ENCODE measurements at regions not wholly inside any gene's neighbourhood (a gene's known extent, or its start where the extent isn't known, plus 50 kb on each side); places are given as distances from the start of the nearest gene placed in this dataset.

GRCh38 chr11:122177238-122177637 is 61.2 kb upstream of the BLID start:
- ChIA-PET CTCF (no interaction called here), POLR2A (no interaction called here)
- TF ChIP-seq EHMT2 (IDR thresholded peaks at IDR 0.05; ENCODE audit: low read depth) = no peak
- ATAC-seq = no peak
- no peak for DNase-seq (ENCODE audit: low read depth in 1 of 2, low spot score in 1 of 2)
- Histone ChIP-seq H3K9me3 (no peaks in the 10 kb centered on the region), H3K4me1 (peaks cover 58% of the 10 kb centered on the region), H3K4me2 (peak overlapping the region; percentile 81), H3K27ac (peak overlapping the region; percentile 18 to 91; a peak in 4 of 6 replicates), H3K4me3 (no peak overlapping the region)
- no peak for FAIRE-seq
- WGBS (ENCODE audit: missing lambda C conversion rate) = 90% methylated on average over 1 of the region's 1 CpG

GRCh38 chr11:122176651-122177050 is 60.6 kb upstream of the BLID start:
- ATAC-seq (no peak), FAIRE-seq (no peak), DNase-seq (ENCODE audit: low read depth in 1 of 2, low spot score in 1 of 2) (no peak)
- TF ChIP-seq CBX2 (IDR thresholded peaks at IDR 0.05; ENCODE audit: borderline replicate concordance, low read depth) (no peak), ESRRA (IDR thresholded peaks at IDR 0.05; ENCODE audit: borderline replicate concordance, low read length) (no peak), BHLHE40 (IDR thresholded peaks at IDR 0.05; ENCODE audit: low read depth, low read length) (no peak), CBX8 (IDR thresholded peaks at IDR 0.05) (no peak), TP53 (CRISPR knock-in tag; IDR thresholded peaks at IDR 0.05) (no peak), HDAC2 (IDR thresholded peaks at IDR 0.05) (no peak), REST (IDR thresholded peaks at IDR 0.05) (no peak), HES2 (IDR thresholded peaks at IDR 0.05) (no peak), RARB (CRISPR knock-in tag; IDR thresholded peaks at IDR 0.05) (no peak), NR3C1 (IDR thresholded peaks at IDR 0.05) (no peak), MAZ (IDR thresholded peaks at IDR 0.05; ENCODE audit: borderline replicate concordance, low read depth, low read length) (no peak), POLR2AphosphoS2 (conservative IDR thresholded peaks at IDR 0.05; ENCODE audit: low read length) (no peak), HOXB13 (CRISPR knock-in tag; IDR thresholded peaks at IDR 0.05; ENCODE audit: low read depth) (no peak), KDM5A (IDR thresholded peaks at IDR 0.05) (no peak), ZC3H11A (IDR thresholded peaks at IDR 0.05) (no peak), HOXB5 (CRISPR knock-in tag; IDR thresholded peaks at IDR 0.05) (no peak), ZNF302 (CRISPR knock-in tag; IDR thresholded peaks at IDR 0.05) (no peak), HEYL (CRISPR knock-in tag; IDR thresholded peaks at IDR 0.05) (no peak), ELK1 (IDR thresholded peaks at IDR 0.05; ENCODE audit: low read depth, low read length) (no peak), NFE2L2 (conservative IDR thresholded peaks at IDR 0.05; ENCODE audit: low read length) (no peak)
- Histone ChIP-seq H3K27ac (peak overlapping the region in 1 of 2 experiments; percentile 91; a peak in 3 of 6 replicates), H3K9me3 (no peaks in the 10 kb centered on the region), H3K4me1 (peaks cover 52% of the 10 kb centered on the region), H3K4me2 (0 out of 3 replicates have a peak overlapping the region, but pooled peaks have one; percentile 81), H3K4me3 (no peak overlapping the region)
- WGBS (ENCODE audit: missing lambda C conversion rate) = 95% methylated on average over 3 of the region's 3 CpGs
- POLR2A ChIA-PET = no interaction called here
- CTCF ChIA-PET = no interaction called here

- DNase-seq (ENCODE audit: low read depth in 1 of 2, low spot score in 1 of 2) (no peak), ATAC-seq (no peak), FAIRE-seq (no peak)
- no peak overlapping the region for H3K4me2 ChIP-seq
- WGBS (ENCODE audit: missing lambda C conversion rate) = 91% methylated on average over 3 of the region's 3 CpGs
- ChIA-PET POLR2A (no interaction called here), CTCF (interaction anchor here (0.9 to 1.6 kb wide), 2 partner anchors 27 to 39 kb away, joined by 3 to 6 read pairs; no protein-coding TSS in a partner anchor)
- H3K9me3 ChIP-seq = no peaks in the 10 kb centered on the region
- no peak overlapping the region for H3K4me3 ChIP-seq
- H3K4me1 ChIP-seq = peaks cover 54% of the 10 kb centered on the region
- H3K27ac ChIP-seq = peak overlapping the region in 1 of 2 experiments; percentile 31; a peak in 1 of 6 replicates
- TF ChIP-seq ZSCAN20 (CRISPR knock-in tag; IDR thresholded peaks at IDR 0.05) (no peak), MAFK (IDR thresholded peaks at IDR 0.05; ENCODE audit: partially characterized antibody) (no peak), SREBF2 (IDR thresholded peaks at IDR 0.05) (no peak), RAD21 (conservative IDR thresholded peaks at IDR 0.05 in 1 of 2, IDR thresholded peaks at IDR 0.05 in 1 of 2) (no peak), CHD2 (IDR thresholded peaks at IDR 0.05; ENCODE audit: low read length, partially characterized antibody) (no peak), SMC3 (IDR thresholded peaks at IDR 0.05) (no peak), HEYL (CRISPR knock-in tag; IDR thresholded peaks at IDR 0.05) (no peak), CBX8 (IDR thresholded peaks at IDR 0.05) (no peak), MAZ (IDR thresholded peaks at IDR 0.05; ENCODE audit: borderline replicate concordance, low read depth, low read length) (no peak), BCL3 (IDR thresholded peaks at IDR 0.05) (no peak), TFCP2L1 (CRISPR knock-in tag; IDR thresholded peaks at IDR 0.05) (no peak)
These were observed 59.3 kb upstream of the BLID start for GRCh38 chr11:122175306-122175705.

All from A549 (cell line).